ENCODE measurements at regions not wholly inside any gene's neighbourhood (a gene's known extent, or its start where the extent isn't known, plus 50 kb on each side); places are given as distances from the start of the nearest gene placed in this dataset.

GRCh38 chr16:73185737-73186136, 137.8 kb upstream of the ZFHX3 start:
- no peak for TF ChIP-seq EZH2 (IDR thresholded peaks at IDR 0.05; ENCODE audit: low read depth, unreplicated experiment)
- no peak for TF ChIP-seq CTCF (conservative IDR thresholded peaks at IDR 0.05; ENCODE audit: low read depth in 2 of 2)
- TF ChIP-seq REST (IDR thresholded peaks at IDR 0.05; ENCODE audit: unreplicated experiment): no peak
- TF ChIP-seq POLR2AphosphoS5 (IDR thresholded peaks at IDR 0.05; ENCODE audit: low read depth): no peak
- TF ChIP-seq JUNB (IDR thresholded peaks at IDR 0.05; ENCODE audit: unreplicated experiment): no peak
- TF ChIP-seq CREB1 (CRISPR knock-in tag; IDR thresholded peaks at IDR 0.05; ENCODE audit: low read depth): no peak
- TF ChIP-seq ZNF331 (CRISPR knock-in tag; IDR thresholded peaks at IDR 0.05; ENCODE audit: low read depth): no peak
- no peak for TF ChIP-seq EZH2phosphoT487 (IDR thresholded peaks at IDR 0.05; ENCODE audit: unreplicated experiment)
- no peak for TF ChIP-seq NANOG (IDR thresholded peaks at IDR 0.05; ENCODE audit: borderline replicate concordance)
- no peak for TF ChIP-seq STAT1 (IDR thresholded peaks at IDR 0.05; ENCODE audit: unreplicated experiment)
- TF ChIP-seq ETS1 (IDR thresholded peaks at IDR 0.05): no peak
- no peak for TF ChIP-seq ZNF114 (CRISPR knock-in tag; IDR thresholded peaks at IDR 0.05)
- TF ChIP-seq ZNF462 (CRISPR knock-in tag; IDR thresholded peaks at IDR 0.05): no peak
